ENCODE measurements at regions not wholly inside any gene's neighbourhood (a gene's known extent, or its start where the extent isn't known, plus 50 kb on each side); places are given as distances from the start of the nearest gene placed in this dataset.

DNA sequence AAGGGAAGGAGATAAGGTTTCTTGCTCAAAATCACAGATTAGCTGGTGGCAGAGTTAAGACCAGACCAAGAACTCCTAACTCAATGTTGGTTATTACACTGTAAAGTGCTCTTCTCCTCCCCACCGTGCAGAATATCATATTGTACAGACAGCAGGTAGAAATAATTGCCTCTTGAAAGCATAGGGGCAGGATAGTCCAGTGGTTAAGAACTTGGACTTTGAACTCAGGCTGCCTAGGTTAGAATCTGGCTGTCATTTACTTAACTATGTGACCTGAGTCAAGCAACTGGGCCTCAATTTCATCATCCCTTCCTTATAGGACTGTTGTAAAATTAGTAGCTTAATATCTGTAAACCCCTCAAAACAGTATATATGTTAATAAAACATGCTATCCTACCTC lies 114.9 kb upstream of the HIVEP3 start:
- DNase-seq, result no peak

DNA sequence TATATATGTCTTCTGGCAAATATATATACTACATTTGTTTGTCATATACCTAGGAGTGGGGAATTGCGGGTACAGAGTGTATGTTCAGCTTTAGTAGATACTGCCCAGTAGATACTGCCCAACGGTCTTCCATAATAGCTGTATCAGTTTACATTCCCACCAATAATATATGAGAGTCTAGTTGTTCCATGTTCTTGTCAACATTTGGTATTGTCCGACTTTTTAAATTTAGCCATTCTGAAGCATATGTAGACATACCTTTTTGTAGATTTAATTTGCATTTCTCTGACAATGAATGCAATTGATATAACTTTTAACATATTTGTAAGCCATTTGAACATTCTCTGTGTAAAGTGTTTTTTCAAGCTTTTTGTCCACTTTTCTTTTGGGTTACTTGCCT lies 99.0 kb upstream of the HIVEP3 start:
- no peak for DNase-seq

DNA sequence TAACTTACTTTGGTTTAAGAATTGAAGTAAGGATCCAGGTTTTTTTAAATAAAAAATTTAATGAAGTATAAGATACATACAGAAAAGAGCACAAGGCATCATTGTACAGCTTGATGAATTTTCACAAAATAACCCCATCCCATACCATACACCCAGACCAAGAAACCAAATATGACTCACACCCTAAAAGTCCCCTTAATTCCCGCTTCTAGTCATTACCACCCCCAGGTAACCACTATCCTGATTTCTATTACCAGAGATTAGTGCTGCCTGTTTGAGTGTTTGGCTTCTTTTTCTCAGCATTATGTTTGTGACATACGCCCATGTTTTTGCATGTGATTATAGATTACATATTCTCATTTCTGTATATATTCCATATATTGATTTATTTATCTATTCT lies 98.5 kb upstream of the HIVEP3 start:
- no peak for DNase-seq

DNA sequence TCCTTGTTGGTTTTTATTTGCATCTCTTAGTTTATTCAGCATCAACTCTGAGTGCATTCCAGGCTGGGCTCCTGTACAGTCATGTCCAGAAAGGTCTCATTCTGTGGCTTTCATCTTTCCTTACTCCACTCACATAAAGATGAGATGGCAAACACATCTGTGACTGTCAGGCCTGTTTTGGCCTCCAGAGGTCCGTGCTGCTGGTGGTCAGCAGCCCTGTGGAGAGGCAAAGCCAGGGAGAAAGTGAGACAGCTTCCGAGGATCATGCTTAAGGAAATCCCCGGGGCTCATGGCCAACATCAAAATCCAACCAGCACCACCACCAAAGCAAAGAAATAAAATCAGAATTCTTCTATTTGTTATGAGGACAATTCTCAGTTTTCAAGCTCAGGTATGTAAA lies 96.1 kb upstream of the HIVEP3 start:
- DNase-seq, result no peak

DNA sequence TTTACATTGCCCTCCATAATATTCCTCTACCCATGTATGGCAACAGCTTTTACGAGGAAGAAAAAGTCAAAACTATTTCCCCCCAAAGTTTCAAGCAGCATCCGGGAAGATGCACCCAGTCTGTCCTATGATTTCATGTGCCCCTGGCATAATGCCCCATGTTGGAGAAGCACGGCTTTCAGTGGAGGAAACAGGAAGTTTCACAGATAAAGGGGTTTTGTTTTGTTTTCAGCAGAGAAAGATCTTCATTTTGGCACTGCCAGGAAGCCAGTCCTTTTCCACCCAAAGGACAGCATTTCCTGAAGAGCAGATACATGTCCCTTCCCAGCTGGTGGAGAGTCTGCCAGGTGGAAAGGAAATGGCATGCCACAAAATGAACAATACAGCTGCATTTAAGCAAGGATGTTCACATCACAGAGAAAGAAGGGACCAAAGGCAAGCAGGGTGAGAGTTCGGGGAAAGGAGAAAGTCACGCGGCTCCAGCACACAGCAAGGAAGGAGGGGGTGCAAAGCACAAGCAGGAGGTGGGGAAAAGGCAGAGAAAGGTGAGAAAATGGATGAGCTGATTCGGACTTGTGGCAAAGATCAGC lies 95.3 kb upstream of the HIVEP3 start:
- no peak for DNase-seq

DNA sequence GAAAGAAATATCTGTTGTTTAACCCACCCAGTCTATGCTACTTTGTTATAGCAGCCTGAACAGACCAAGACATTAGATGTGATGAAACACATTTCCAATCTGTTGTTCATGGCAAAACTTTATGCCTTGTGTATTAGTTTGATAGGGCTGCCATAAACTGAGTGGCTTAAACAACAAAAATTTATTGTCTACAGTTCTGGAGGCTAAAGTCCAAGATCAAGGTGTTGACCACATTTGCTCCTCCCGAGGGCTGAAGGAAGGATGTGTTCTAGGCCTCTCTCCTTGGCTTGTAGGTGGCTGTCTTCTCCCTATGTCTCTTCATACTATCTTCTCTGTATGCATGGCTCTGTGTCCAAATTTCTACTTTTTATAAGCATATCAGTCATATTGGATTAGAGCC lies 94.1 kb upstream of the HIVEP3 start:
- no peak for DNase-seq

DNA sequence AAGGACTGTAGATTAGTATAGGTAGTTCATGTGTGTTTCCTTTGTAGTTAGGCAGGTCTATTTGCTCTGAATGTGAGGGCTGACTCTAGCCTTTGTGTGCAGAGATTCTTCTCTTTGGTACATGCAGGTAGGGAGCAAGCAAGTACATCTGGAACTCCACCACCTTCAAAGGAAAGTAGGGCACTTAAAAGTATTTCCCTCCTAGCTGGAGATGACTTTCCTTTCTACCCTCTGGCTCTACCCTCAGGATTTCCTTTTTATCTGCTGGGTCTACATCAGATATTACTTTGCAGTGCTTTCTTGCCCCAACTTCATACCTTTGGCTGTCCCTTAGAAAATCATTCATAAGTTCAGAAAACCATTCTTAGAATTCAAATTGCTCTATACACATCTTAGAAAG lies 91.7 kb upstream of the HIVEP3 start:
- DNase-seq, result no peak

DNA sequence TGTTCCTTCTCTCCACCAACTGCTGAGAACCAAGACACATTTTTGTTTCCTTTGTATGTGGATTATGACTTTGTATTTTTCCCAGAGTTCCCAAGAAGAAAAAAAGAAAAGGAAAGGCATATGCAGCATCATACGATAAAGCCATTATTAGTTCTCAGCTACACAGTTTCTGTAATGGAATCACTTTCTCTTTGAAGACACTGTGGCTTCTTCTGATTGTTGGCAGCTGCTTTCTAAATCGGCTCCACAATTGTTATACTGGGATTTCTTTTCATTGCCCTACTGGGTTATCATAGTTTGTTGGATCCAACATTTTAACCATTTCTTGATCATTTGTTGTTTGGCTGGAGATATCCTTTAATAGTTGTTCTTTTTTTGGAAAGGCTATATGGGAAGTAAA lies 89.5 kb upstream of the HIVEP3 start:
- DNase-seq, result no peak

DNA sequence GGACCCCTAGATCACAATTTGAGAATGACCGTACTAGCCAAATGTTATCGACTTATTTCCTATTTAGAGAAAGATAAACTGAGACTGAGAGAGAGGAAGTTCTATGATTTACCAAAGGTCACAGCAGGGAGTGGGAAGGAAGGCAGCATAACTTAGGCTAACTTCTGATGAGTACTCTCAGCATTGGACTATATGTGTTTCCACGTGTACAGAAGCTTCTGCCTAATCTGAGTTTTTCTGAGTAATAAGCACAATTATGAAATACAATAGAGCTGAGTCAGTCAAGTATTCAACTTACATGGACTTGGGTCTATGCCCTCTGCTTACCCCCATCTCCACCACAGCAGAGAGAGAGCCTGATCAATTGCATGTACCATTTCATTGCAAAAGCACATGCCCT lies 88.1 kb upstream of the HIVEP3 start:
- no peak for DNase-seq

DNA sequence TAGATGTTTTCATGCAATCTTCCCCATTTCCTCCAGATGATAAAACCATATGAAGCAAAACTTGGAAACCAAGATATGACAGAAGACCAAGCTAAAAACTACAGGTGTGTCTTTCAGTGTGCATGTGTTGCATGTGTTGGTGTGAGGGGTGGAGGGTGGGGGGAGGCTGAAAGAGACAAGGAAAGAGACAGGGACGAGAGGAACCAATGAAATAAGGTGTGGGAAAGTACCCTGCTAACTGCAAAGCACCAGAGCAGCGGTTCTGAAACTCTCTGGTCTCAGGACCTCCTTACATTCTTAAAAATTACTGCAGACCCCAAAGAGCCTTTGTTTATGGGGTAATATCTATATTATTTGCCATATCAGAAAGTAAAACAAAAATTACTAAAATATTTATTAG lies 87.4 kb upstream of the HIVEP3 start:
- no peak for DNase-seq

DNA sequence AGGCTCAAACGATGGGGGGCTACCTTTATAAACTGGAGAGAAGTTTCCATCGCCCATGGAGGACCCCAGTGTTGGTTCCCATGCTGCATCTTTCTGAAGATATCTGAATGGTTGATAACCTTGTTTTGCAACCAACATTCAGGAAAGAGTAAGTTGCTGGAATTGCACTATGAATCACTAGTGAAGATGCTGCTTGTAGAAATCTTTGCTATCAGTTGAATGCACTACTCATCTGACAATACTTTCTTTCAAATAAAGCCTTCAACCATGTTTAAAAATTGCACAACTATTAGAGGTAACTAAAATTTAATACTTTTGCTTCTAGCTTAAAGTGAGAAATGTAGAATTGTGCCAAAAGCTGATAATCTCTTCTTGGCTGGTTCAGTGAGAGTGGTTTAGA lies 86.8 kb upstream of the HIVEP3 start:
- no peak for DNase-seq

DNA sequence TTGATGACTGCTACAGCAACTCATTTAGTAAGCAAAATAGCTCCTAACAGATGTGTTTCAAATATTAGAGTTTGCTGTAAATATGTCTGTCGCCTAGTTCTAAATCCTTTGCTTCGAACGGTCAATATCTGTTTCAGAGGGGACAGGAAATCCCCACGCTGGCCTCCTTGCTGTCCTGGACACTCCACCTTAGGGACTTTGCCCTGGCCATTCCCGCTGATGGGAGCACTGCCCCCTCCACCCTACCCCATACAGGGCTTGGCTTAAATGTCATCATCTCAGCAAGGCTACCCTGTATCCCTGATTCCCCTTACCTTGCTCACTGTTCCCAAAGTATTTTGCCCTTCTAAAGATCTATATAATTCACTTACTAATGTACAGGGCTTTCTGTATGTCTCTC lies 86.1 kb upstream of the HIVEP3 start:
- no peak for DNase-seq

DNA sequence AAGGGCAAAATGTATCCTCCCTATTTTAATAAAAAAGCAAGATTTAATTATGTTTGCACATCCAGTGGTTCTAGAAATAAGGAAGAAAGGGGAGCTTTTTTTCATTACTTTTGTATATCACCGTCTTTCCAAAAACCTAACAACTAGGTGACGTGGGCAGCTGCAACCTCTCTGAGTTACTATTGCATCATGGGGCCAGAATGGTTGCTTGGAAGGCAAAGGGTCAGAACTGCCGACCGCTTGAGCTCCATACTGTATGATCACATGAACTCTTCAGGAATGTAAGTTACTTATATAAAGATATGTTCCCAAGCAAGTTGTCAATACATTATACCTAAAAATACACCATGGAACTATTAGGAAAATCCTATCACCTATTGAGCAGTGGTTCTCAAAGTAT lies 85.6 kb upstream of the HIVEP3 start:
- DNase-seq, result no peak

DNA sequence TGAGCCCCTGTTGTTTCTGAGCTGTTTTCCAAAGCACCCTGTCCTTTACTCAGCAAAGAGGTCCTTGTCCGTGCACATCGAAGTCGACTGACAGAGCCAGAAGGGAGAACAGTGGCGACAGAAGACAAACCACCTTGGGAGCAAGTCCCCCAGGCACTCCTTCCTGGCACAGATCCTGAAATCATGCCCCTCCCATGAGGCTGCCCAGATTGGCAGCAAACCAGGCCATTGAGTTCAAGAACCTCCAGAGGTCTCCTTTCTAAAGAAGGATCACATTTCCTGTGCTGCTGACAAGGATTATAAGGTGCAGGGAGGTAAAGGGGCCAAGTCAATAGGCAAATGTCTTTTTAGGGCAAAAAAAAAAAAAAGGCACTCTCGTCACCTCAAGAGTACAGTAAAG lies 84.7 kb upstream of the HIVEP3 start:
- no peak for DNase-seq

DNA sequence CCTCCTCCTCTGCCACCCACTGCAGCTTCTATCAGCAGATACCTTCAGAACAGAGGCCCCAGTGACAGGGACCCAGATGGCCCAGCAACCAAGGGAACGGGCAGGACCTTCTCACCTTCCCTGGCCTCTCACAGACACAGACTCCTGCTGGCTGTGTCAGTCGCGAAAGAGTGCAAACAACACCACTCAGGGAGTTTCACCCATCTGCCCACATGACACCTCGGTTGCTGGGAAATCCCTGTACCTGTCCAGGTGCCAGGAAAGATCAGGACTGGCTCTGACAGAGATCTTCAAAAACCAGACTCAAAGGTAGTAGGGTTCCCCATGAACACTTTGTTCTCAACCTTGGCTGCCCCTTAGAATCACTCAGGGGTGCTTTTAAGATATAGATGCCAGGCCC lies 83.5 kb upstream of the HIVEP3 start:
- no peak for DNase-seq

DNA sequence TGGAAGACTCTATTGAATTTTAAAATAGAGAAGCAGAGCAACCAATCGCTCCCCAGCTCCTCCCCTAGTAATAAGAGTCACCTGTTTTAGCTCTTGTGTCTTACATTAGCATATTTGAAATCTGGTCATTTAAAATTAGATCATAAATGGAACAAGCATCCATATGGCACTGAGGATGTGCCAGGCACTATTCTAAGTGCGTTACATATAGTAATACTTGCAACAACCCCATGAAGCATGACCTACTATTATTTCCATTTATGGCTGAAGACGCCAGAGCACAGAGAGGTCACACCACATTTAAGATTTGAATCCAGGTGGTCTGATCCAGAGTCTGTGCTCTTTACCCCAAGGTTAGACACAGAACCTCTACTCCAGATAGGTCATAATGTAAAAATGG lies 82.0 kb upstream of the HIVEP3 start:
- DNase-seq, result no peak

DNA sequence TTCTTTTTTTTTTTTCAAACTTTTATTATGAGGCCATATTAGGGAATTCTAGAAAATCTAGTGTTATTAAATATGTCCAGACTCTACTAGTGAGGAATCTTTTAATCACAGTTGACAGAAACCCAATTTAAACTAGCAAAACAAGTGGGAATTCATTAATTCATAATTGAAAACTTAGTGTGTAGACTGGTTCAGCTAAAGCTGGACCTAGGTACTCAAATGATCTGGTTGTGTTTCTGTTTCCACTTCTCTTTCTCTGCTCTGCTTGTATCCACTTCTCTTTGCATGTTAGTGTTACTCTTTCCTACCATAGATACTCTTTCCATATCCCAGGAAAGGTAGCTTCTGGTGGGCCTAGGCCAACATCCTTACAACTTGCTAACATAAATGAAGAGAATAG lies 81.2 kb upstream of the HIVEP3 start:
- DNase-seq, result no peak

DNA sequence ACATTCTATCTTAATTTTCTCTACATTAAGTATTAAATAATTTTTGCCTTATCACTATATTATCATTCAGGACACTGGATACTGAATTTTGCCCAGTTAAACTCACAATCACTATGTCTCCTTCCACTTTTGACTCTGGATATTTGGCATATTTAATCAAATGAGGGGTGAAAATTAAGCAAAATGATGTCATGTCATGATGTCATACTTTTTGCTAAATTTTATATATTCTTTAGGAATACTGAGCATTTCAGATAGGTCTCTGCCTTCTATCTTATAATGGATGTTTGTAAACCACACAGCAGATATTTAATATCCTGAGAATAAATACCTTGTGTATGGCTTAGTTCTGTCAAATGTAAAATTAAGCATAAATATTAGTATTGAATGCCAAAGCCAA lies 79.5 kb upstream of the HIVEP3 start:
- DNase-seq, result no peak

DNA sequence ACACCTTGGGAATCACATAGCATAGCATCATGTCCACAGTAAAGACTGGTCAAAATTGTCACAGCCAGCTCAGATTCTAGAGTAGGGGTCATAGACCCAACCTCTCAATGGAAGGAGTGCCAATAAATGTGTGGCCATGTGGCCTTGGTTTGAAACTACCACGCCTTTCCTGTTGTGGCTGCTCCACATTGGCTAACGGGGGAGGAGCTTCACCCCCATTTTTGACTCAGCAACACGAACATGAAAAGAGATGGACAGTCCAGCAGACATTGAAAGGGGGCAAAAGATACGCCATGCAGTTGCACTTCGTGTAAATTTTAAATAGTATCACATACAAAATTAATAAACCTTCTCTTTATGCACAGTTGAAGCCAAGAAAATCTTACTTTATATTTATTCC lies 78.4 kb upstream of the HIVEP3 start:
- no peak for DNase-seq

DNA sequence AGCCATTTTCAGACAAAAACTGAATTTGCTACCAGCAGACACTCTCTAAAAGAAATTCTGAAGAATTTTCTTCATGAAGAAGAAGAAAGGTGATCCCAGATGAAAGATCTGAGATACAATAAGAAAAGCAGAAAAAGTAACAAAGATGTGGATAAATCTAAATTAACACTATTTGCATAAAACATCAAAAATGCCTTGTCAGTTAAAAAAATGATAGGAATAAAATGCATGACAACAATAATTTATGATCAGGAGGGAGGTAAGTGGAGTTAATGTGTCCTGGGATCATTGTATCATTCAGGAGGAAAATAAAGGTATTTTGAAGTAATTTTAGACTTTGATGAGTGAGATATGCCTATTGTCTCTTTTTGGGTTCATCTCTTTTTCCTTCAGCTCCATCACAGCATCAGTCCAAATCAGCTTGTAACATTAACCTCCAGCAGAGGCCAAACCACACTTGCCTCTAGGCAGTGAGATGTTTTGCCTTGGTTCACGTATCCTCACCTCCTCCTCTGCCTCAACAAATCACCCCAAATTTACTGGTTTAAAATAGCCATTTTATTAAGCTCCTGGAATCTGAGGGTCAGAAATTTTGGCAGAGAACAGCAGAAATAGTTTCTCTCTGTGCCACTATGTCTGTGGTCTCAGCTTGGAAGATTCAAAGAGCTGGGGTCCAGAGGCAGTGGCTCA lies 76.9 kb upstream of the HIVEP3 start:
- no peak for DNase-seq

DNA sequence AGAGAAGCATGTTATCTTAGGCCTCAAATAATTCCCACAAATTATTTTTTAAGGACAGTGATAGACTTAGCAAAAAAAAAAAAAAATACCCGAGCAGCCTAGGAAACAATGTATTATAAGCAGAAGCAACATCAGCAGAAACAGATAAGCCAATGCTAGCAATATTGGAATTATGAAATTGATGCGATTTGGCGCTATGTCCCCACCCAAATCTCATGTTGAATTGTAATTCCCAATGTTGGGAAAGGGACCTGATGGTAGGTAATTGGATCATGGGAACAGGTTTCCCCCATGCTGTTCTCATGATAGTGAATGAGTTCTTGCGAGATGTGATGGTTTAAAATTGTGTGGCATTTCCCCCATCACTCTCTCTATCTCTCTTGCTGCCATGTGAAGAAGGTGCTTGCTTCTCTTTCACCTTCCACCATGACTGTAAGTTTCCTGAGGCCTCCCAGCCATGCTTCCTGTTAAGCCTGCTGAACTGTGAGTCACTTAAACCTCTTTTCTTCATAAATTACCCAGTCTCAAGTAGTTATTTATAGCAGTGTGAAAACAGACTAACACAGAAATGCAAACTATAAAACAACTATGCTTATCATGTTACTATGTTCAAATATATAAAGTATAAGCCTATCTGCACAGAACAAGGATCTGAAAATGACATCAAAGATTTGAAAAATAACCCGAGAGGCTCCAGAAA lies 75.6 kb upstream of the HIVEP3 start:
- DNase-seq, result no peak

DNA sequence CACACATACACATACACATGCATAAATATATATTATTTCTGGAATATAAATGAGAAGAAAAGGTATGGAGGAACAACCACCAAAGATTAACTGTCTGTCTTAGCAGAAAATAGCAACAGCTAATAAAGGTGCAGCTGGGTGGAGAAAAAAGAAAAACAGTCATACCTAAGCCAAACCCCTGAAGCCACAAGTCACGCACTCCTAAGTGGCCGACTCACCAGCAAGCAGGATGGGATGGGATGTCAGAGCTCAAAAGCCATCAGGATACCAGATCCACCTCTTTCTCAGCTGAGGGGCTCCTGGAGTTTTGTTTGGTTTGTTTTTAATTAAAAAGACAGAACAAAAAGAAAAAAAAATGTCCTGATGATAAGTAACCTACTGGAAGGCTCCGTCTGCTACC lies 64.7 kb upstream of the HIVEP3 start:
- no peak for DNase-seq

DNA sequence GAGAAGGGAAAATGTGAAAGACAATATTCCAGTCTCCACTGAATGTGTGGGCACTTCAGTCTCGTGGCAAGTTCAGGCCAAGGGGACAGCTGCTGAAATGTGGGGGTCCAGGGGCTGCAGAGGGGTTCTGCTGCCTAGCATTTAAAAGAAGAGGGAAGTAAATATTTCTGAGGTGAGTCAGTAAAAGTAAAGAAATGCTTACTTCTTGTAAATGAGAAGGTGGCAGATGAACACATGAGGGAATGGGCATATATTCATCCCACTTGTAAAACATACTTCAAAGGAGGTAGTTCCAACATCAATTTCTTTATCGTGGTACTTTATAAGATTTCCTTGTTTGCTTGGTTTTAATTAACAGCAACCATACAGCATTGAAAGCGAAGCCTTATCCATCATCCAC lies 63.1 kb upstream of the HIVEP3 start:
- DNase-seq, result no peak

DNA sequence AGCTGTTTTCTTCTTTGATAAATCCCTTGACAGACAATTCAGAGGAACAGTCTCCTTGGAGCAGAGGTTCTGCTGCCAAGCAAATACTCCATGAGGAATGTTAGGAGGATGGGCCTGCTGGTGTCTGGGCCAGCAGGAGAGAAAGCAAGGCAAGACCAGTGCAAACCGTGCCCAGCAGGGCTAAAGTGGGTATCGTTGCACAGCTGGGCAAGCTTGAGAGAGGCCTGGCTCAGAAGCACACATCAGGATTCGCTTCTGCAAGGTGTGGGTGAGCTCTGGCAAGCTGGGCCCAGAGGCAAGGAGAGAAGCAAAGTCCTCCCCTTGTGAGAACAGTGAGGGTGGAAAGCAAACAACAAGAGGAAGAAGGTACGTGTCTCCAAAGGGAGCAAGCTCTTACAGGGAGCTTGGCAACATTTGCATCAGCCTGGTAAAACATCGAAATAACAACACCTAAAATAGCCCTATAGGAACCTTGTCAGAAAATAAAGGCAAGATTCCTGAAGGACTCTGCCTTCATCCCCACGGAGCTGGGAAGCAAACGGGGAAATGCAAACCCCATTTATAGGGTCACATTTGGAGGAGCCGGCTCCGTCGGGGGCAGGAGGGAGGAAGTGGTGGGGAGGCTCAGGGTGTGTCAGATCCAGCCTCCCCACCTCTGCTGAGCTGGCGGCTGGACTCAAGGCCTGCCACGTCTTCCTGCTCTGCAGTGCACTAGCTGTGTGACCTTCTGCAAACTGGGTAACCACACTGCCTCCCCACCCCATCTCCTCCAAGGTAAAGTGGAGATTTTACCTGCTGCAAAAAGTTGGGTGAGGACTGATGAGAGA lies 62.3 kb upstream of the HIVEP3 start:
- no peak for DNase-seq

Measured in stimulated activated CD4-positive, alpha-beta T cell treated with anti-CD3 and anti-CD28 coated beads, Interleukin-2, amount 100 ng/mL, for 24 hours (primary cell).